ENCODE measurements at regions not wholly inside any gene's neighbourhood (a gene's known extent, or its start where the extent isn't known, plus 50 kb on each side); places are given as distances from the start of the nearest gene placed in this dataset.
A peak's percentile ranks its signal among the peaks of the same experiment; 100 is the strongest.

DNA sequence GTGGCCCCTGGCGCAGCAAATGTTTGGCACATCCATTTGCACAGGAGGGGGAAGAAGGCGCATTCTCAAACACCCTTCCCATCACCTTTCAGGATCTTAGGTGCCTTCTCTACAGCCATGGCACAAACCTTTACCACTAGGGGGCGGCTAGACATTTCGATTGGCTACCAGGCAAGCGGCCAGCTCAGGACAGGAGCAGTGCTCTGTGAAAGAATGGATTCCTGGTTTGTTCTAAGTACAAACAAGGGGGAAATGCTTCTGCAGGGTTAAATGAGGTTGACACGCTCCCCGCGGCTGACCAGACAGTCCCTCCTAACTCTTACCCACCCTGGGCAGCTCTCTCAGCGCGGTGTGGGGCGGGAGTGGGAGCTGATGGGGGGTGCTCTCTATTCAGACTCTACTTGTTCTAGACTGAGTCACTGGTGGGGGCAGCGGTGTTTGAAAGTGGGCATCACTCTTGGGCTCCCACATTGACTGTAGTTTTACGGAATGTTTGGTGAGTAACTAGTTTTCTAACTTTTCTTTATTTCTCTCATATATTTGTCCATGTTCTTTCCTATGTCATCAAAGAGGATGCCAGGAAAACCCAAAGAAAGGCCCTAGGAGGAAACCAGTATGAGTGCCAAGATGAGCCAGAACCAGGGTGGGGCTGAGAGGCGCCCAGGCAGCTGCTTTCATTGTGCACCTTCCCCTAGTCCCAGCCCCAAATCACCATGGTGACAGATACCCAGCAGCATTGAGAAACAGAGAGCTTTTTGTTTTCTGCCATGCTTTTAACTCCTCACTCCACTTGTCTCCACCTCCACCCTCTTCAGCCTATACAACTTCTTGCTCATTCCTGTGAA lies 61.4 kb upstream of the GPR158 start:
- no peak for ATAC-seq (ENCODE audit: poor library complexity)
- intact Hi-C loops (cut with DNase I, micrococcal nuclease), result no loop called here
- H3K4me3 ChIP-seq (ENCODE audit: low read length), result no peak overlapping the region

DNA sequence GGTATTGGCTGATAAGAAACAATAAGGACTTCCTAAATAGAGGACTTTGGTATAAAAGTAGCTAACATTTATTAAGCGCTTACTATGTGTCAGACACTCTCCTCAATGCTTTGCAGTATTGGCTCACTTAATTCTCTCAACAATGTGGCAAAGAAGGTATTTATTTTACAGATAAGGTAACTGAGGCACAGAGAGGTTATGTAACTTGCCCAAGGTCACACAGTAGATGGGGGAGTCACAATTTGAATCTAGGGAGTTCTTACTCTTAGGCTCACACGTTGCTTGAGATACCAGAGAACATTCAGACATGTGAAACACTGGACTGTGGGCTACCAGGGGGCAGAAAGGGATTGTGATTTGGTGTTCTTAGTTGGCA lies 60.8 kb upstream of the GPR158 start:
- peaks cover 58% of the 10 kb centered on the region for H3K27me3 Mint-ChIP-seq

More for the DNA sequence above, 61.4 kb upstream of the GPR158 start:
- H3K27me3 Mint-ChIP-seq, result peaks cover 63% of the 10 kb centered on the region
- H3K36me3 Mint-ChIP-seq (ENCODE audit: low read depth), result no peaks in the 10 kb centered on the region
- Histone ChIP-seq H3K27me3 (ENCODE audit: control insufficient read depth in 1 of 2, insufficient read depth in 2 of 2, low read length in 2 of 2) (peaks cover 9 to 38% of the 10 kb centered on the region in 2 experiments), H3K9me3 (ENCODE audit: control insufficient read depth in 1 of 2, insufficient read depth in 1 of 2, low read length in 2 of 2) (no peaks in the 10 kb centered on the region), H3K36me3 (ENCODE audit: insufficient read depth, low read length) (no peaks in the 10 kb centered on the region), H3K4me1 (ENCODE audit: insufficient read depth, low read length) (no peaks in the 10 kb centered on the region), H3K27ac (ENCODE audit: low read depth in 1 of 2, low read length in 2 of 2) (no peak overlapping the region)
- ChIA-PET CTCF (no interaction called here), POLR2A (no interaction called here)
- no peaks in the 10 kb centered on the region for H3K9me3 Mint-ChIP-seq
- peak in 6 of 14 experiments; percentile 4 to 33 (median 20) for DNase-seq
- no peak overlapping the region for H3K27ac Mint-ChIP-seq
- no peak overlapping the region for H3K4me3 Mint-ChIP-seq
- peak; percentile 45 for TF ChIP-seq CTCF (IDR thresholded peaks at IDR 0.05)
- H3K4me1 Mint-ChIP-seq (ENCODE audit: low read depth), result peaks cover 3% of the 10 kb centered on the region

DNA sequence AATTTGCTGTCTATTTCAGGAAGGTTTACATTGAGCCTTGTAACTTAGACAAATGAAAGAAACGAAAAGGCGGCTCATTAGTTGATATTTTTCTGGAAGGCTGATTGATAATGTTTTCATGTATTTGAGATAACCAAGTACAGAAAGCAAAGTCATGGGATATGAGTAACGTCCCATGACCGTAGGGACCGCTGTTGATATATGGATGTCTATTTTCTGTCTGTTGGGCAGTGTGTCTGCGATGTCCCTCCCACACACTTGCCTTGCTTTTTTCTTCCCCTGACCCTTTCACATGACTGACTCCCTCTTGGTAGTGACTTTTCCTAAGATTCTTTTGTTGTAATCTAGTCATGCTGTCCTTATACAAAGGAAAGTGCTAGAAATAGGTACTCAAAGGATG lies 57.0 kb upstream of the GPR158 start:
- CTCF ChIA-PET, result no interaction called here
- intact Hi-C loops (cut with DNase I, micrococcal nuclease), result no loop called here
- ATAC-seq (ENCODE audit: poor library complexity) (no peak), DNase-seq (no peak)
- H3K4me3 Mint-ChIP-seq, result no peak overlapping the region
- H3K4me1 Mint-ChIP-seq (ENCODE audit: low read depth), result peaks cover 3% of the 10 kb centered on the region
- no peaks in the 10 kb centered on the region for H3K9me3 ChIP-seq (ENCODE audit: control insufficient read depth in 1 of 2, insufficient read depth in 1 of 2, low read length in 2 of 2)
- H3K27ac ChIP-seq (ENCODE audit: low read depth in 1 of 2, low read length in 2 of 2), result no peak overlapping the region
- H3K36me3 ChIP-seq (ENCODE audit: insufficient read depth, low read length), result no peaks in the 10 kb centered on the region
- peaks cover 57% of the 10 kb centered on the region for H3K27me3 Mint-ChIP-seq
- no peak for TF ChIP-seq CTCF (IDR thresholded peaks at IDR 0.05)
- no peaks in the 10 kb centered on the region for H3K9me3 Mint-ChIP-seq
- H3K4me3 ChIP-seq (ENCODE audit: low read length), result no peak overlapping the region
- no peaks in the 10 kb centered on the region for H3K36me3 Mint-ChIP-seq (ENCODE audit: low read depth)
- H3K27ac Mint-ChIP-seq, result no peak overlapping the region
- H3K4me1 ChIP-seq (ENCODE audit: insufficient read depth, low read length), result no peaks in the 10 kb centered on the region
- POLR2A ChIA-PET, result no interaction called here
- H3K27me3 ChIP-seq (ENCODE audit: control insufficient read depth in 1 of 2, insufficient read depth in 2 of 2, low read length in 2 of 2), result peaks cover 5 to 27% of the 10 kb centered on the region in 2 experiments

More for the DNA sequence above, 60.8 kb upstream of the GPR158 start:
- peaks cover 3% of the 10 kb centered on the region for H3K4me1 Mint-ChIP-seq (ENCODE audit: low read depth)
- Histone ChIP-seq H3K36me3 (ENCODE audit: insufficient read depth, low read length) (no peaks in the 10 kb centered on the region), H3K4me3 (ENCODE audit: low read length) (no peak overlapping the region), H3K27me3 (ENCODE audit: control insufficient read depth in 1 of 2, insufficient read depth in 2 of 2, low read length in 2 of 2) (peaks cover 9 to 39% of the 10 kb centered on the region in 2 experiments), H3K9me3 (ENCODE audit: control insufficient read depth in 1 of 2, insufficient read depth in 1 of 2, low read length in 2 of 2) (no peaks in the 10 kb centered on the region), H3K4me1 (ENCODE audit: insufficient read depth, low read length) (no peaks in the 10 kb centered on the region), H3K27ac (ENCODE audit: low read depth in 1 of 2, low read length in 2 of 2) (no peak overlapping the region)
- no peak overlapping the region for H3K27ac Mint-ChIP-seq
- no peak overlapping the region for H3K4me3 Mint-ChIP-seq
- H3K9me3 Mint-ChIP-seq, result no peaks in the 10 kb centered on the region
- ChIA-PET POLR2A (no interaction called here), CTCF (no interaction called here)
- no peak for DNase-seq
- ATAC-seq (ENCODE audit: poor library complexity), result no peak
- TF ChIP-seq CTCF (IDR thresholded peaks at IDR 0.05), result no peak
- intact Hi-C loops (cut with DNase I, micrococcal nuclease), result no loop called here
- H3K36me3 Mint-ChIP-seq (ENCODE audit: low read depth), result no peaks in the 10 kb centered on the region
